Activated CD8-positive, alpha-beta T cell treated with anti-CD3 and anti-CD28 coated beads for 36 hours (primary cell): ENCODE measurements at regions not wholly inside any gene's neighbourhood (a gene's known extent, or its start where the extent isn't known, plus 50 kb on each side); places are given as distances from the start of the nearest gene placed in this dataset.
"Not testable (repeated sequence)": the region's sequence is repeated elsewhere in the genome, so short reads cannot be mapped to it uniquely, and the experiment has no call there.

Experiments used
- ATAC-seq: fragments of 200-7000 bp; cut with Tn5 transposase; one replicate; pipeline ENCODE4 v1.10.0; 2021; ENCODE audit warnings: mild to moderate bottlenecking, moderate library complexity
- CTCF ChIA-PET: fragments of 350-600 bp; sonication (Branson Sonifier 250); formaldehyde crosslinking; loops from one replicate; lab custom pipeline; 2021; ENCODE audit warnings: antibody characterized with exemption; lab: Charles Lee
- POLR2A ChIA-PET: fragments of 350-600 bp; sonication (Branson Sonifier 250); formaldehyde crosslinking; loops from one replicate; lab custom pipeline; 2021; ENCODE audit warnings: antibody characterized with exemption; lab: Charles Lee
- DNase-seq: peaks from one replicate; pipeline ENCODE4 v3.0.0-alpha.2; 2020
- H3K27ac Mint-ChIP-seq: one replicate; pipeline ENCODE4 v1.8.0; 2021; ENCODE audit warnings: mild to moderate bottlenecking, mixed read lengths
- H3K27me3 Mint-ChIP-seq: one replicate; pipeline ENCODE4 v1.8.0; 2021; ENCODE audit warnings: mixed read lengths
- H3K36me3 Mint-ChIP-seq: one replicate; pipeline ENCODE4 v1.8.0; 2021; ENCODE audit warnings: low read depth, mixed read lengths
- H3K4me1 Mint-ChIP-seq: one replicate; pipeline ENCODE4 v1.8.0; 2021; ENCODE audit warnings: low read depth, mixed read lengths
- H3K4me3 Mint-ChIP-seq: one replicate; pipeline ENCODE4 v1.8.0; 2021; ENCODE audit warnings: mild to moderate bottlenecking, moderate library complexity, mixed read lengths
- H3K9me3 Mint-ChIP-seq: one replicate; pipeline ENCODE4 v1.8.0; 2021; ENCODE audit warnings: mixed read lengths
- intact Hi-C: fragments of 100-400 bp; cut with micrococcal nuclease; formaldehyde crosslinking; loops from one replicate; pipeline ENCODE4 v1.10.0; 2022
- TF ChIP-seq, protein P1 (sequence below): fragments of 200-600 bp; IDR thresholded peaks from one replicate; pipeline ENCODE4 v1.8.0; 2022; ENCODE audit warnings: antibody characterized with exemption, mild to moderate bottlenecking

DNA sequence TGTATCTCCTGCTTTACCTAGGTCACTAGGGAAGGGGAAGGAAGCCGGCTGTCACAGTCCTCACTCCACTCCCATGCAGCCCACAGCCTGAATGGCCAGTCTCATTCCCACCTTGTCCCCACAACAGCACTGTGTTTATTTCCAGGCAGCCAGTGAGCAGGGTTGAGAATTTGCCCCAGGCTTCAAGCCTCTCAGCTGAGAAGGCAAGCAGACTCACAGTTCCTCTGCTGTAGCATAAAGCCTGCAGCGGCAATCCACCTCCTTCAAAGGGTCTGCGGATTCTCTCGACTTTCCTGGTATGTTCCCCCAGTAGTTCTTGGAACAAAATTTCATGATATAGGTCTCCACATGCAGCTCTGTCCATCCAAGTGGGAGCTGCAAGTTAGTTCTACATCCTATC, 262.9 kb upstream of the GULP1 start:
- intact Hi-C loops, result no loop called here
- ChIA-PET CTCF (no interaction called here), POLR2A (no interaction called here)
- TF ChIP-seq, protein P1, sequence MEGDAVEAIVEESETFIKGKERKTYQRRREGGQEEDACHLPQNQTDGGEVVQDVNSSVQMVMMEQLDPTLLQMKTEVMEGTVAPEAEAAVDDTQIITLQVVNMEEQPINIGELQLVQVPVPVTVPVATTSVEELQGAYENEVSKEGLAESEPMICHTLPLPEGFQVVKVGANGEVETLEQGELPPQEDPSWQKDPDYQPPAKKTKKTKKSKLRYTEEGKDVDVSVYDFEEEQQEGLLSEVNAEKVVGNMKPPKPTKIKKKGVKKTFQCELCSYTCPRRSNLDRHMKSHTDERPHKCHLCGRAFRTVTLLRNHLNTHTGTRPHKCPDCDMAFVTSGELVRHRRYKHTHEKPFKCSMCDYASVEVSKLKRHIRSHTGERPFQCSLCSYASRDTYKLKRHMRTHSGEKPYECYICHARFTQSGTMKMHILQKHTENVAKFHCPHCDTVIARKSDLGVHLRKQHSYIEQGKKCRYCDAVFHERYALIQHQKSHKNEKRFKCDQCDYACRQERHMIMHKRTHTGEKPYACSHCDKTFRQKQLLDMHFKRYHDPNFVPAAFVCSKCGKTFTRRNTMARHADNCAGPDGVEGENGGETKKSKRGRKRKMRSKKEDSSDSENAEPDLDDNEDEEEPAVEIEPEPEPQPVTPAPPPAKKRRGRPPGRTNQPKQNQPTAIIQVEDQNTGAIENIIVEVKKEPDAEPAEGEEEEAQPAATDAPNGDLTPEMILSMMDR, result no peak
- Mint-ChIP-seq H3K4me1 (no peaks in the 10 kb centered on the region), H3K9me3 (no peaks in the 10 kb centered on the region), H3K4me3 (no peak overlapping the region), H3K27ac (no peak overlapping the region), H3K36me3 (no peaks in the 10 kb centered on the region), H3K27me3 (no peaks in the 10 kb centered on the region)
- DNase-seq (no peak), ATAC-seq (no peak)

DNA sequence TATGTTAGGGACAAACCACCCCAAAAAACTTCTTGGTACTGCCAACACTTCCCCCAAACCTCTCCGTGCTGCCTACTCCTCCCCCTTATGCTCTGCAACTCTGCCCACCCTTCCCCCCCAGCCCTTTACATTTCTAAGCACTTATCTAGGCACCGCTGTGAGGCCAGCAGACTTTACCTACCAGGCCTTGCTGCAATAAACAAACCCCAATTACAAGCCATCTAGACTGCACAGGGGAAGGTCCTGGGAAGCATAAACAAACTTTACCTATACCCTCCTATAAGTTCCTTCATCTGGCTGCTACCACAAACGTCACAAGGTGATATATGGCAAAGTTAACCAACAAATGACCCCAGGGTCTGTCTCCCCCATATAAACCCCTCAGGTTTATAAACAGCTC, 259.4 kb upstream of the GULP1 start:
- intact Hi-C loops, result no loop called here
- no peaks in the 10 kb centered on the region for H3K4me1 Mint-ChIP-seq
- ChIA-PET CTCF (no interaction called here), POLR2A (no interaction called here)
- H3K27me3 Mint-ChIP-seq, result peaks cover 1% of the 10 kb centered on the region
- no peaks in the 10 kb centered on the region for H3K36me3 Mint-ChIP-seq
- no peak overlapping the region for H3K4me3 Mint-ChIP-seq
- TF ChIP-seq, protein P1, result no peak
- no peak for ATAC-seq
- no peak overlapping the region for H3K27ac Mint-ChIP-seq
- no peaks in the 10 kb centered on the region for H3K9me3 Mint-ChIP-seq
- no peak for DNase-seq

DNA sequence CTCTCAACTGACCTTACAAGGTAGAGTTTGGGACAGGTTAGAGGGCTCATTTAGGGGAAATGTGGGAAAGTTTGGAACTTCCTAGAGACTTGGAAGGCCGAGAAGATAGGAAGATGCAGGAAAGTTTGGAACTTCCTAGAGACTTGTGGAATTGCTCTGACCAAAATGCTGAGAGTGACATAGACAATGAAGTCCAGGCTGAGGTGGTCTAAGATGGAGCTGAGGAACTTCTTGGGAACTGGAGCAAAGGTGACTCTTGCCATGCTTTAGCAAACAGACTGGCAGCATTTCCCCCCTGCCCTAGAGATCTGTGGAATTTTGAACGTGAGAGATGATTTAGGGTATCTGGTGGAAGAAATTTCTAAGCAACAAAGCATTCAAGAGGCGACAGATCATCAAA, 258.9 kb upstream of the GULP1 start:
- TF ChIP-seq, protein P1, result no peak
- H3K36me3 Mint-ChIP-seq, result no peaks in the 10 kb centered on the region
- H3K9me3 Mint-ChIP-seq, result no peaks in the 10 kb centered on the region
- H3K27me3 Mint-ChIP-seq, result peaks cover 1% of the 10 kb centered on the region
- DNase-seq, result no peak
- H3K27ac Mint-ChIP-seq, result no peak overlapping the region
- no peak for ATAC-seq
- no peak overlapping the region for H3K4me3 Mint-ChIP-seq
- ChIA-PET CTCF (no interaction called here), POLR2A (no interaction called here)
- intact Hi-C loops, result no loop called here
- no peaks in the 10 kb centered on the region for H3K4me1 Mint-ChIP-seq

DNA sequence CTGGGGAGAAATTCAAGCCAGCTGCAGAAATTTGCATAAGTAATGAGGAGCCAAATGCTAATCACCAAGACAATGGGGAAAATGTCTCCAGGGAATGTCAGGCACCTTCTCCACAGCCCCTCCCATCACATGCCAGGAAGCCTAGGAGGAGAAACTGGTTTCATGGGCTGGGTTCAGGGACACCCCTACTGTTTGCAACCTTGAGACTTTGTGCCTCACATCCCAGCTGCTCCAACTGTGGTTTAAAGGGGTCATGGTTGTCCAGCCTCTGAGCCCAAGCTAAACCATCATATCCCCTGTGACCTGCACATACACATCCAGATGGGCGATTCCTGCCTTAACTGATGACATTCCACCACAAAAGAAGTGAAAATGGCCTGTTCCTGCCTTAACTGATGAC, 258.4 kb upstream of the GULP1 start:
- H3K27ac Mint-ChIP-seq, H3K36me3 Mint-ChIP-seq, DNase-seq, intact Hi-C loops, H3K4me1 Mint-ChIP-seq, POLR2A ChIA-PET, ATAC-seq, CTCF ChIA-PET, H3K9me3 Mint-ChIP-seq, H3K4me3 Mint-ChIP-seq, H3K27me3 Mint-ChIP-seq: not testable (repeated sequence)

DNA sequence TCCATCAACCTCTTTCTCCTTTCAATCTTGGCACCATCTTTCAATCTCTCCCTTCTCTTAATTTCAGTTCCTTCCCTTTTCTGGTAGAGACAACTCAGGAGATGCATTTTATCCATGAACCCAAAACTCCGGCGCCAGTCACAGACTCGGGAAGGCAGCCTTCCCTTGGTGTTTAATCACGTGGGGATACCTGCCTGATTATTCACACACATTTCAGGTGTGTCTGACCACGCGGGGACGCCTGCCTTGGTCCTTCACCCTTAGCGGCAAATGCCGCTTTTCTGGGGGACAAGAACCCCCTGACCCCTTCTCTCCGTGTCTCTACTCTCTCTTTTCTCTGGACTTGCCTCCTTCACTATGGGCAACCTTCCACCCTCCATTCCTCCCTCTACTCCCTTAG, 257.6 kb upstream of the GULP1 start:
- ATAC-seq, intact Hi-C loops, DNase-seq, H3K36me3 Mint-ChIP-seq, H3K9me3 Mint-ChIP-seq, CTCF ChIA-PET, H3K4me1 Mint-ChIP-seq, POLR2A ChIA-PET, H3K27me3 Mint-ChIP-seq, H3K4me3 Mint-ChIP-seq, H3K27ac Mint-ChIP-seq: not testable (repeated sequence)

DNA sequence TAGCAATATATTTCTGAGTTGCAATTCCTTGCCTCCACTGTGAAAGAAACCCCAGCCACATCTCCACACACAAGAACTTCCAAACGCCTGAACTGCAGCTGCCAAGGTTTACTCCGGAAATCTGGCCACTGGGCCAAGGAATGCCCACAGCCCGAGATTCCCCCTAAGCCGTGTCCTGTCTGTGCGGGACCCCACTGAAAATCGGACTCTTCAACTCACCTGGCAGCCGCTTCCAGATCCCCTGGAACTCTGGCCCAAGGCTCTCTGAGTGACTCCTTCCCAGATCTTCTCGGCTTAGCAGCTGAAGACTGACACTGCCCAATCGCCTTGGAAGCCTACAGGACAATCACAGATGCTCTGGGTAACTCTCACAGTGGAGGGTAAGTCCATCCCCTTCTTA, 256.3 kb upstream of the GULP1 start:
- ATAC-seq, H3K4me1 Mint-ChIP-seq, POLR2A ChIA-PET, intact Hi-C loops, CTCF ChIA-PET, H3K4me3 Mint-ChIP-seq, DNase-seq, H3K36me3 Mint-ChIP-seq, H3K9me3 Mint-ChIP-seq, H3K27me3 Mint-ChIP-seq, H3K27ac Mint-ChIP-seq: not testable (repeated sequence)

DNA sequence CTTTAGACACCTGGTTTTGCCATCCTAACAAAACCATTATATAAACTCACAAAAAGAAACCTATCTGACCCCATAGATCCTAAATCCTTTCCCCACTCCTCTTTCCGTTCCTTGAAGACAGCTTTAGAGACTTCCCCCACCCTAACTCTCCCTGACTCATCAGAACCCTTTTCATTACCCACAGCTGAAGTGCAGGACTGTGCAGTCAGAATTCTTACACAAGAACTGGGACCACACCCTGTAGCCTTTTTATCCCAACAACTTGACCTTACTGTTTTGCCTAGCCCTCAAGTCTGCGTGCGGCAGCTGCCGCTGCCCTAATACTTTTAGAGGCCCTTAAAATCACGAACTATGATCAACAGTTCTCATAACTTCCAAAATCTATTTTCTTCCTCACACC, 254.9 kb upstream of the GULP1 start:
- ATAC-seq, result not testable (repeated sequence)

More for the DNA sequence above, 254.9 kb upstream of the GULP1 start:
- H3K4me1 Mint-ChIP-seq, POLR2A ChIA-PET, CTCF ChIA-PET, H3K9me3 Mint-ChIP-seq, DNase-seq, H3K4me3 Mint-ChIP-seq, H3K27me3 Mint-ChIP-seq, H3K36me3 Mint-ChIP-seq, H3K27ac Mint-ChIP-seq, intact Hi-C loops: not testable (repeated sequence)
